Stomach (tissue), 4 donors: ENCODE measurements at regions not wholly inside any gene's neighbourhood (a gene's known extent, or its start where the extent isn't known, plus 50 kb on each side); places are given as distances from the start of the nearest gene placed in this dataset.

ENCODE experiments used
- CTCF ChIP-seq, 7 experiments: fragments of 450-650 bp in 4 of 7; fragments of 200-600 bp in 3 of 7; sonication (generic) in 3 of 7; IDR thresholded peaks; one replicate each; pipeline ENCODE4 v1.5.1; 2016 to 2019; ENCODE audit warnings: antibody characterized with exemption in 7 of 7, control low read depth in 2 of 7, mild to moderate bottlenecking in 1 of 7
- EP300 ChIP-seq: sonication (generic); formaldehyde crosslinking; IDR thresholded peaks from one replicate; pipeline ENCODE4 v1.6.1; 2017; ENCODE audit warnings: antibody characterized with exemption
- POLR2A ChIP-seq, 4 donors: fragments of 450-650 bp; IDR thresholded peaks; one replicate each; pipeline ENCODE4 v1.6.1; 2016; ENCODE audit warnings: antibody characterized with exemption in 4 of 4, control low read depth in 2 of 4, mild to moderate bottlenecking in 1 of 4, moderate library complexity in 1 of 4
- POLR2AphosphoS5 ChIP-seq, 3 donors: sonication (generic); formaldehyde crosslinking; IDR thresholded peaks; one replicate each; pipeline ENCODE4 v1.6.1; 2016; ENCODE audit warnings: antibody characterized with exemption in 3 of 3

GRCh38 chr15:66964111-66964738 lies 101.2 kb upstream of the SMAD3 start:
- TF ChIP-seq CTCF (IDR thresholded peaks at IDR 0.05) (no peak), POLR2A (IDR thresholded peaks at IDR 0.05) (no peak), EP300 (no peak), POLR2AphosphoS5 (IDR thresholded peaks at IDR 0.05) (no peak)
